ENCODE measurements at regions not wholly inside any gene's neighbourhood (a gene's known extent, or its start where the extent isn't known, plus 50 kb on each side); places are given as distances from the start of the nearest gene placed in this dataset.

GRCh38 chr1:228987736-228988506 lies 252.6 kb downstream of the RHOU start (continued):
- no peak for TF ChIP-seq ZNF462 (CRISPR knock-in tag; IDR thresholded peaks at IDR 0.05)
- TF ChIP-seq ZNF331 (CRISPR knock-in tag; IDR thresholded peaks at IDR 0.05; ENCODE audit: low read depth) = no peak
- no peak for TF ChIP-seq ZNF114 (CRISPR knock-in tag; IDR thresholded peaks at IDR 0.05)
- no peak for TF ChIP-seq NANOG (IDR thresholded peaks at IDR 0.05; ENCODE audit: borderline replicate concordance)

GRCh38 chr1:228988664-228989063 lies 253.4 kb downstream of the RHOU start:
- no peak overlapping the region for H2AFZ ChIP-seq
- Mint-ChIP-seq H3K27me3 (ENCODE audit: insufficient read depth, low read depth, poor library complexity) (no peaks in the 10 kb centered on the region), H3K4me3 (no peak overlapping the region; the same call in 2 of the 3 replicates), H3K4me1 (peaks cover 30% of the 10 kb centered on the region), H3K36me3 (ENCODE audit: low read depth) (no peaks in the 10 kb centered on the region), H3K27ac (no peak overlapping the region), H3K9me3 (no peaks in the 10 kb centered on the region)
- H3K4me2 ChIP-seq = no peak overlapping the region
- H4K20me1 ChIP-seq (replicated peaks; ENCODE audit: insufficient read depth) = no peaks in the 10 kb centered on the region
- ATAC-seq (no peak), DNase-seq (ENCODE audit: low spot score) (no peak)
- no peaks in the 10 kb centered on the region for H3K36me3 ChIP-seq (ENCODE audit: insufficient read depth)
- H3K9me2 ChIP-seq (ENCODE audit: insufficient read depth) = peaks cover 13% of the 10 kb centered on the region; the same call in 1 of the 2 replicates
- H3K4me3 ChIP-seq = no peak overlapping the region
- no peaks in the 10 kb centered on the region for H3K27me3 ChIP-seq (ENCODE audit: insufficient read depth)
- peaks cover 16% of the 10 kb centered on the region for H3K4me1 ChIP-seq (ENCODE audit: insufficient read depth)
- H3K27ac ChIP-seq (ENCODE audit: low read depth) = no peak overlapping the region
- no peaks in the 10 kb centered on the region for H3K79me2 ChIP-seq (replicated peaks; ENCODE audit: insufficient read depth)
- H3F3A ChIP-seq (replicated peaks; ENCODE audit: low read depth) = no peaks in the 10 kb centered on the region
- no peak for TF ChIP-seq CREB1 (CRISPR knock-in tag; IDR thresholded peaks at IDR 0.05; ENCODE audit: low read depth)
- no peak for TF ChIP-seq STAT1 (IDR thresholded peaks at IDR 0.05; ENCODE audit: unreplicated experiment)
- no peak for TF ChIP-seq EZH2phosphoT487 (IDR thresholded peaks at IDR 0.05; ENCODE audit: unreplicated experiment)
- no peak for TF ChIP-seq REST (IDR thresholded peaks at IDR 0.05; ENCODE audit: unreplicated experiment)
- TF ChIP-seq POLR2AphosphoS5 (IDR thresholded peaks at IDR 0.05; ENCODE audit: low read depth) = no peak
- no peak for TF ChIP-seq NANOG (IDR thresholded peaks at IDR 0.05; ENCODE audit: borderline replicate concordance)
- no peak for TF ChIP-seq ZNF331 (CRISPR knock-in tag; IDR thresholded peaks at IDR 0.05; ENCODE audit: low read depth)
- TF ChIP-seq CTCF (conservative IDR thresholded peaks at IDR 0.05; ENCODE audit: low read depth in 2 of 2) = no peak
- no peak for TF ChIP-seq ETS1 (IDR thresholded peaks at IDR 0.05)

All from GM23338 (cell line).